ENCODE measurements at regions not wholly inside any gene's neighbourhood (a gene's known extent, or its start where the extent isn't known, plus 50 kb on each side); places are given as distances from the start of the nearest gene placed in this dataset.

- Histone ChIP-seq H3K36me3 (replicated peaks in 1 of 2; ENCODE audit: control insufficient read depth in 2 of 2, insufficient read depth in 2 of 2, low read length in 2 of 2) (no peaks in the 10 kb centered on the region), H3K18ac (ENCODE audit: low read length) (no peak overlapping the region), H3K9ac (ENCODE audit: low read depth, low read length, poor library complexity) (no peak overlapping the region), H3K14ac (ENCODE audit: low read length) (no peak overlapping the region), H2BK120ac (ENCODE audit: low read depth, low read length) (no peak overlapping the region), H2AK5ac (ENCODE audit: low read depth, low read length) (no peak overlapping the region), H3K79me1 (ENCODE audit: low read depth, low read length) (no peaks in the 10 kb centered on the region), H3K23ac (ENCODE audit: low read depth, low read length, poor library complexity) (no peak overlapping the region), H2BK15ac (ENCODE audit: low read length) (no peak overlapping the region), H3K4ac (ENCODE audit: low read length) (no peak overlapping the region), H2AFZ (ENCODE audit: low read length) (no peak overlapping the region), H3K4me3 (ENCODE audit: low read length in 2 of 2) (no peak overlapping the region), H3K4me2 (ENCODE audit: insufficient read depth, low read length, poor library complexity, severe bottlenecking) (no peak overlapping the region), H4K91ac (ENCODE audit: low read depth, low read length, poor library complexity) (no peak overlapping the region), H4K8ac (ENCODE audit: low read depth, low read length) (no peak overlapping the region), H2BK12ac (ENCODE audit: low read length) (no peak overlapping the region), H3K9me3 (replicated peaks in 1 of 2; ENCODE audit: control insufficient read depth in 2 of 2, insufficient read depth in 1 of 2, low read depth in 1 of 2, low read length in 2 of 2) (no peaks in the 10 kb centered on the region), H3K27me3 (ENCODE audit: control insufficient read depth in 3 of 3, insufficient read depth in 3 of 3, low read depth in 1 of 3, low read length in 3 of 3) (no peaks in the 10 kb centered on the region), H3K27ac (replicated peaks; ENCODE audit: low read length) (no peak overlapping the region), H3K4me1 (ENCODE audit: control insufficient read depth in 2 of 2, insufficient read depth in 1 of 2, low read depth in 1 of 2, low read length in 2 of 2) (peaks cover 0 to 1% of the 10 kb centered on the region in 2 donors), H2BK5ac (ENCODE audit: low read length) (no peak overlapping the region)
- WGBS, 2 donors (ENCODE audit: extremely low coverage in 2 of 2, insufficient read length in 2 of 2, insufficient replicate concordance in 1 of 2): no CpG with 5 or more reads among the region's 3 CpGs
- no peak for DNase-seq (ENCODE audit: low spot score)
Measured at GRCh38 chr2:228819701-228820100, 451.4 kb downstream of the PID1 start.

DNA sequence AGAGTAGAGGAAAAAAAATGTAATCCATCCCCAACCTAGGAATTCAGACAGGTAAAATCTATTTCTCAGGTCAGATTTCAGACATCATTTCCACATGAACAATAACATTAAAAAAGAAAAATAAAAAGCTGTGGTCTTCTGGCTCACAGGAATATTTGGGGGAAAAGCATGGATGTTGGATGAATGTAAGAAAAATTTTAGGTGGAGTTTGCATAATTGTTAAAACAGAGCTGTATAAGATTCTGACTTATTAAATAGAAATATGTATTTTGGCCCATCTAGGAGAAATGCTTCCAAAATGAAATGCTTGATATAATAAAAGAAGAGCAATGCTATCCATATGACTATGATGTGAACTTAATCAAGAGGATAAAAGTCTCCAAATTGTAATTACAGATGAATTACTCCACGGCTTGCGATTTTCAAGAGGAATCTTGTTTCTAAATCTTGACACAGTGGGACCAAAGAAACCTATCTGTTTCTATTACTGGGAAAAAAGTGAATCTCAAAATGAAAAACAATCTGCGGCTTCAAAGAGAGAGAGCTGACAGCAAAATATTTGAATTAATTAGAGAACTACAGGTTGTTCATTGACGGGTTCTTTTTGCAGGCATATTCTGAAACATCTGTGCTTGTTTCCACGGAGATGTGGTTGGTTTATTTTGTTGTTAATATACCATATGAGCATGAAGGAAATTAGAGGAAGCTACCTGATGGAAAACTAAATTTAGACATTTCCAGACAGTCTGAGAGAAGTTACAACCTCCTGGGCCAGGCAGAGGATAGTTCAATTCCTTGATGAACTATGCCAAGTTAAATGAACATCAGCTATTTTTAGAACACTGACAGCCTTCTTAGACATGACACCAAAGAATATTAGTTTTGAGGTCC is 468.7 kb downstream of the PID1 start:
- H4K8ac ChIP-seq (ENCODE audit: low read depth, low read length): no peak overlapping the region
- H3K14ac ChIP-seq (ENCODE audit: low read length): no peak overlapping the region
- H2BK15ac ChIP-seq (ENCODE audit: low read length): no peak overlapping the region
- H2BK120ac ChIP-seq (ENCODE audit: low read depth, low read length): no peak overlapping the region
- no peak overlapping the region for H3K4me3 ChIP-seq (ENCODE audit: low read length in 2 of 2)
- no peak overlapping the region for H3K4me2 ChIP-seq (ENCODE audit: insufficient read depth, low read length, poor library complexity, severe bottlenecking)
- no peak overlapping the region for H2AK5ac ChIP-seq (ENCODE audit: low read depth, low read length)
- no peaks in the 10 kb centered on the region for H3K79me1 ChIP-seq (ENCODE audit: low read depth, low read length)
- no peak overlapping the region for H2AFZ ChIP-seq (ENCODE audit: low read length)
- no peak overlapping the region for H3K4ac ChIP-seq (ENCODE audit: low read length)
- H3K4me1 ChIP-seq (ENCODE audit: control insufficient read depth in 2 of 2, insufficient read depth in 1 of 2, low read depth in 1 of 2, low read length in 2 of 2): no peaks in the 10 kb centered on the region
- no peaks in the 10 kb centered on the region for H3K9me3 ChIP-seq (replicated peaks in 1 of 2; ENCODE audit: control insufficient read depth in 2 of 2, insufficient read depth in 1 of 2, low read depth in 1 of 2, low read length in 2 of 2)
- DNase-seq (ENCODE audit: low spot score): no peak
- no peak overlapping the region for H3K27ac ChIP-seq (replicated peaks; ENCODE audit: low read length)
- no peak overlapping the region for H2BK12ac ChIP-seq (ENCODE audit: low read length)
- H3K36me3 ChIP-seq (replicated peaks in 1 of 2; ENCODE audit: control insufficient read depth in 2 of 2, insufficient read depth in 2 of 2, low read length in 2 of 2): no peaks in the 10 kb centered on the region
- H3K27me3 ChIP-seq (ENCODE audit: control insufficient read depth in 3 of 3, insufficient read depth in 3 of 3, low read depth in 1 of 3, low read length in 3 of 3): no peaks in the 10 kb centered on the region
- H3K23ac ChIP-seq (ENCODE audit: low read depth, low read length, poor library complexity): no peak overlapping the region
- no peak overlapping the region for H3K9ac ChIP-seq (ENCODE audit: low read depth, low read length, poor library complexity)
- no CpG with 5 or more reads among the region's 5 CpGs for WGBS, 2 donors (ENCODE audit: extremely low coverage in 2 of 2, insufficient read length in 2 of 2, insufficient replicate concordance in 1 of 2)
- no peak overlapping the region for H4K91ac ChIP-seq (ENCODE audit: low read depth, low read length, poor library complexity)
- H3K18ac ChIP-seq (ENCODE audit: low read length): no peak overlapping the region
- no peak overlapping the region for H2BK5ac ChIP-seq (ENCODE audit: low read length)

- Histone ChIP-seq H3K4me1 (ENCODE audit: control insufficient read depth in 2 of 2, insufficient read depth in 1 of 2, low read depth in 1 of 2, low read length in 2 of 2) (no peaks in the 10 kb centered on the region), H2BK12ac (ENCODE audit: low read length) (no peak overlapping the region), H3K4me2 (ENCODE audit: insufficient read depth, low read length, poor library complexity, severe bottlenecking) (no peak overlapping the region), H2AK5ac (ENCODE audit: low read depth, low read length) (no peak overlapping the region), H3K27me3 (ENCODE audit: control insufficient read depth in 3 of 3, insufficient read depth in 3 of 3, low read depth in 1 of 3, low read length in 3 of 3) (no peaks in the 10 kb centered on the region), H3K9me3 (replicated peaks in 1 of 2; ENCODE audit: control insufficient read depth in 2 of 2, insufficient read depth in 1 of 2, low read depth in 1 of 2, low read length in 2 of 2) (no peaks in the 10 kb centered on the region), H3K14ac (ENCODE audit: low read length) (no peak overlapping the region), H4K91ac (ENCODE audit: low read depth, low read length, poor library complexity) (no peak overlapping the region), H3K18ac (ENCODE audit: low read length) (no peak overlapping the region), H2BK15ac (ENCODE audit: low read length) (no peak overlapping the region), H3K36me3 (replicated peaks in 1 of 2; ENCODE audit: control insufficient read depth in 2 of 2, insufficient read depth in 2 of 2, low read length in 2 of 2) (no peaks in the 10 kb centered on the region), H2BK5ac (ENCODE audit: low read length) (no peak overlapping the region), H4K8ac (ENCODE audit: low read depth, low read length) (no peak overlapping the region), H2BK120ac (ENCODE audit: low read depth, low read length) (no peak overlapping the region), H3K27ac (replicated peaks; ENCODE audit: low read length) (no peak overlapping the region), H2AFZ (ENCODE audit: low read length) (no peak overlapping the region), H3K9ac (ENCODE audit: low read depth, low read length, poor library complexity) (no peak overlapping the region), H3K4me3 (ENCODE audit: low read length in 2 of 2) (no peak overlapping the region), H3K79me1 (ENCODE audit: low read depth, low read length) (no peaks in the 10 kb centered on the region), H3K4ac (ENCODE audit: low read length) (no peak overlapping the region), H3K23ac (ENCODE audit: low read depth, low read length, poor library complexity) (no peak overlapping the region)
- no CpG with 5 or more reads among the region's 2 CpGs for WGBS, 2 donors (ENCODE audit: extremely low coverage in 2 of 2, insufficient read length in 2 of 2, insufficient replicate concordance in 1 of 2)
- DNase-seq (ENCODE audit: low spot score): no peak
Measured at GRCh38 chr2:228801451-228801850, 469.6 kb downstream of the PID1 start.

GRCh38 chr2:228799208-228799588 is 471.9 kb downstream of the PID1 start:
- no peaks in the 10 kb centered on the region for H3K9me3 ChIP-seq (replicated peaks in 1 of 2; ENCODE audit: control insufficient read depth in 2 of 2, insufficient read depth in 1 of 2, low read depth in 1 of 2, low read length in 2 of 2)
- no peak overlapping the region for H2BK5ac ChIP-seq (ENCODE audit: low read length)
- H3K4me3 ChIP-seq (ENCODE audit: low read length in 2 of 2): no peak overlapping the region
- H4K91ac ChIP-seq (ENCODE audit: low read depth, low read length, poor library complexity): no peak overlapping the region
- H2BK120ac ChIP-seq (ENCODE audit: low read depth, low read length): no peak overlapping the region
- H3K18ac ChIP-seq (ENCODE audit: low read length): no peak overlapping the region
- H3K4ac ChIP-seq (ENCODE audit: low read length): no peak overlapping the region
- H3K4me2 ChIP-seq (ENCODE audit: insufficient read depth, low read length, poor library complexity, severe bottlenecking): no peak overlapping the region
- H3K9ac ChIP-seq (ENCODE audit: low read depth, low read length, poor library complexity): no peak overlapping the region
- H2BK12ac ChIP-seq (ENCODE audit: low read length): no peak overlapping the region
- no peak overlapping the region for H4K8ac ChIP-seq (ENCODE audit: low read depth, low read length)
- H3K36me3 ChIP-seq (replicated peaks in 1 of 2; ENCODE audit: control insufficient read depth in 2 of 2, insufficient read depth in 2 of 2, low read length in 2 of 2): no peaks in the 10 kb centered on the region
- H2AK5ac ChIP-seq (ENCODE audit: low read depth, low read length): no peak overlapping the region
- H3K14ac ChIP-seq (ENCODE audit: low read length): no peak overlapping the region
- WGBS, 2 donors (ENCODE audit: extremely low coverage in 2 of 2, insufficient read length in 2 of 2, insufficient replicate concordance in 1 of 2): no CpG with 5 or more reads among the region's 4 CpGs
- no peak overlapping the region for H3K23ac ChIP-seq (ENCODE audit: low read depth, low read length, poor library complexity)
- no peak overlapping the region for H2BK15ac ChIP-seq (ENCODE audit: low read length)
- H3K27ac ChIP-seq (replicated peaks; ENCODE audit: low read length): no peak overlapping the region
- H3K4me1 ChIP-seq (ENCODE audit: control insufficient read depth in 2 of 2, insufficient read depth in 1 of 2, low read depth in 1 of 2, low read length in 2 of 2): no peaks in the 10 kb centered on the region
- H3K79me1 ChIP-seq (ENCODE audit: low read depth, low read length): no peaks in the 10 kb centered on the region
- no peak for DNase-seq (ENCODE audit: low spot score)
- H3K27me3 ChIP-seq (ENCODE audit: control insufficient read depth in 3 of 3, insufficient read depth in 3 of 3, low read depth in 1 of 3, low read length in 3 of 3): no peaks in the 10 kb centered on the region
- no peak overlapping the region for H2AFZ ChIP-seq (ENCODE audit: low read length)

Data from neuronal stem cell (in vitro differentiated cells).